CD14-positive monocyte (primary cell): ENCODE measurements at regions not wholly inside any gene's neighbourhood (a gene's known extent, or its start where the extent isn't known, plus 50 kb on each side); places are given as distances from the start of the nearest gene placed in this dataset.

ENCODE experiments used
- DNase-seq, 3 donors: peaks; one replicate each; pipeline ENCODE4 v3.0.0-alpha.2; 2011 to 2022
- H2AFZ ChIP-seq: 2 replicates; pipeline ENCODE4 v1.6.0; 2012; ENCODE audit warnings: mild to moderate bottlenecking, low read depth, low read length, inconsistent platforms; ENCODE audit not compliant: insufficient read depth, poor library complexity, severe bottlenecking
- H3K27ac ChIP-seq, 2 donors: 1 replicate in 1 of 2; 2 replicates in 1 of 2; pipeline ENCODE4 v1.5.1; 2012 to 2013; ENCODE audit warnings: low read length in 2 of 2, control low read depth in 1 of 2, inconsistent platforms in 1 of 2, low read depth in 1 of 2, mild to moderate bottlenecking in 1 of 2
- H3K27me3 ChIP-seq, 2 donors: one replicate each; pipeline versions ENCODE4 v1.6.0 to v1.6.1; 2011 to 2013; ENCODE audit warnings: low read length in 2 of 2; ENCODE audit not compliant: control insufficient read depth in 2 of 2, insufficient read depth in 2 of 2
- H3K36me3 ChIP-seq, 2 donors: replicated peaks in 1 of 2; 1 replicate in 1 of 2; 2 replicates in 1 of 2; pipeline versions ENCODE4 v1.5.1 to v1.6.1; 2012 to 2013; ENCODE audit warnings: low read length in 2 of 2, control low read depth in 1 of 2, inconsistent platforms in 1 of 2, mild to moderate bottlenecking in 1 of 2; ENCODE audit not compliant: insufficient read depth in 2 of 2, control insufficient read depth in 1 of 2
- H3K4me1 ChIP-seq, 2 donors: 1 replicate in 1 of 2; 2 replicates in 1 of 2; pipeline versions ENCODE4 v1.5.1 to v1.6.1; 2012 to 2013; ENCODE audit warnings: low read length in 2 of 2, control low read depth in 1 of 2, inconsistent platforms in 1 of 2, mild to moderate bottlenecking in 1 of 2, moderate library complexity in 1 of 2; ENCODE audit not compliant: insufficient read depth in 2 of 2, control insufficient read depth in 1 of 2
- H3K4me2 ChIP-seq: replicated peaks from 2 replicates; pipeline ENCODE3; 2012; ENCODE audit warnings: low read length, moderate library complexity, mild to moderate bottlenecking; ENCODE audit not compliant: poor library complexity, severe bottlenecking; ENCODE audit errors: extremely low read depth
- H3K4me3 ChIP-seq, 3 experiments: fragments of 200-600 bp in 1 of 3; sonication (generic) in 1 of 3; replicated peaks in 1 of 3; 1 replicate in 2 of 3; 2 replicates in 1 of 3; pipeline ENCODE4 v1.5.1; 2011 to 2013; ENCODE audit warnings: low read length in 3 of 3, mild to moderate bottlenecking in 3 of 3, control low read depth in 2 of 3, low read depth in 2 of 3, inconsistent platforms in 1 of 3, moderate library complexity in 1 of 3
- H3K79me2 ChIP-seq: 2 replicates; pipeline ENCODE4 v1.6.0; 2012; ENCODE audit warnings: mild to moderate bottlenecking, control low read depth, inconsistent platforms, low read length, moderate library complexity; ENCODE audit not compliant: insufficient read depth
- H3K9ac ChIP-seq: 2 replicates; pipeline ENCODE4 v1.6.0; 2017; ENCODE audit warnings: low read length, mild to moderate bottlenecking; ENCODE audit not compliant: insufficient read depth, poor library complexity, severe bottlenecking
- H3K9me3 ChIP-seq, 2 donors: replicated peaks in 1 of 2; 1 replicate in 1 of 2; 2 replicates in 1 of 2; pipeline versions ENCODE4 v1.5.1 to v1.6.1; 2012 to 2013; ENCODE audit warnings: low read length in 2 of 2, control low read depth in 1 of 2; ENCODE audit not compliant: control insufficient read depth in 1 of 2, insufficient read depth in 1 of 2
- H4K20me1 ChIP-seq: 2 replicates; pipeline ENCODE4 v1.6.0; 2012; ENCODE audit warnings: mild to moderate bottlenecking, low read length, control low read depth, moderate library complexity; ENCODE audit not compliant: insufficient read depth
- H3K27ac Mint-ChIP-seq, 7 donors: one replicate each; pipeline ENCODE4 v1.8.0; 2020; ENCODE audit warnings: mild to moderate bottlenecking in 7 of 7, mixed read lengths in 7 of 7, moderate library complexity in 6 of 7, inconsistent platforms in 2 of 7
- H3K27me3 Mint-ChIP-seq, 3 donors: one replicate each; pipeline ENCODE4 v1.8.0; 2021 to 2022; ENCODE audit warnings: low read depth in 3 of 3, mild to moderate bottlenecking in 3 of 3, mixed read lengths in 3 of 3, moderate library complexity in 3 of 3, inconsistent platforms in 1 of 3
- H3K36me3 Mint-ChIP-seq, 2 donors: one replicate each; pipeline ENCODE4 v1.8.0; 2020; ENCODE audit warnings: mixed read lengths in 2 of 2, inconsistent platforms in 1 of 2, mild to moderate bottlenecking in 1 of 2
- H3K4me1 Mint-ChIP-seq: one replicate; pipeline ENCODE4 v1.8.0; 2020; ENCODE audit warnings: mild to moderate bottlenecking, mixed read lengths
- H3K4me3 Mint-ChIP-seq, 2 donors: one replicate each; pipeline ENCODE4 v1.8.0; 2020; ENCODE audit warnings: mild to moderate bottlenecking in 2 of 2, mixed read lengths in 2 of 2, moderate library complexity in 1 of 2
- H3K9me3 Mint-ChIP-seq, 7 donors: one replicate each; pipeline ENCODE4 v1.8.0; 2020 to 2022; ENCODE audit warnings: mixed read lengths in 7 of 7, mild to moderate bottlenecking in 6 of 7, moderate library complexity in 6 of 7, inconsistent platforms in 2 of 7
- CTCF ChIP-seq: fragments of 200-600 bp; IDR thresholded peaks from one replicate; pipeline ENCODE4 v1.8.0; 2022; ENCODE audit warnings: antibody characterized with exemption, mild to moderate bottlenecking
- WGBS: methylation state at CpG from one replicate; pipeline ENCODE4 v1.1.5; 2013; ENCODE audit warnings: missing lambda C conversion rate; ENCODE audit not compliant: insufficient coverage; 5-methylcytosine and 5-hydroxymethylcytosine counted together
- intact Hi-C, 2 donors: fragments of 100-400 bp; cut with micrococcal nuclease; formaldehyde crosslinking; loops; one replicate each; pipeline versions ENCODE4 v1.15.0 to v1.15.1; 2023

GRCh38 chr15:95842576-95842975, 487.9 kb upstream of the NR2F2 start:
- no peak for DNase-seq
- H3K9me3 Mint-ChIP-seq: peaks cover 0 to 6% (median 3%) of the 10 kb centered on the region in 7 donors
- intact Hi-C loops: no loop called here
- Histone ChIP-seq H4K20me1 (no peaks in the 10 kb centered on the region), H3K36me3 (no peaks in the 10 kb centered on the region), H3K4me1 (no peaks in the 10 kb centered on the region), H3K79me2 (no peaks in the 10 kb centered on the region), H3K27ac (no peak overlapping the region), H3K9me3 (no peaks in the 10 kb centered on the region), H3K9ac (no peak overlapping the region), H3K4me3 (no peak overlapping the region), H2AFZ (no peak overlapping the region), H3K4me2 (no peak overlapping the region), H3K27me3 (no peaks in the 10 kb centered on the region)
- no peak overlapping the region for H3K4me3 Mint-ChIP-seq
- no peaks in the 10 kb centered on the region for H3K36me3 Mint-ChIP-seq
- H3K27ac Mint-ChIP-seq: no peak overlapping the region
- no peaks in the 10 kb centered on the region for H3K4me1 Mint-ChIP-seq
- TF ChIP-seq CTCF: no peak
- no peaks in the 10 kb centered on the region for H3K27me3 Mint-ChIP-seq
- WGBS: 100% methylated on average over 1 of the region's 6 CpGs

- Histone ChIP-seq H3K27ac (no peak overlapping the region), H2AFZ (no peak overlapping the region), H3K27me3 (no peaks in the 10 kb centered on the region), H3K36me3 (no peaks in the 10 kb centered on the region), H3K9me3 (no peaks in the 10 kb centered on the region), H3K4me1 (no peaks in the 10 kb centered on the region), H3K9ac (no peak overlapping the region), H4K20me1 (no peaks in the 10 kb centered on the region), H3K79me2 (no peaks in the 10 kb centered on the region), H3K4me3 (no peak overlapping the region), H3K4me2 (no peak overlapping the region)
- no peak overlapping the region for H3K4me3 Mint-ChIP-seq
- no peak for DNase-seq
- H3K9me3 Mint-ChIP-seq: peaks cover 0 to 6% (median 4%) of the 10 kb centered on the region in 7 donors
- 89% methylated on average over 3 of the region's 5 CpGs for WGBS
- no peaks in the 10 kb centered on the region for H3K4me1 Mint-ChIP-seq
- H3K36me3 Mint-ChIP-seq: no peaks in the 10 kb centered on the region
- no peaks in the 10 kb centered on the region for H3K27me3 Mint-ChIP-seq
- TF ChIP-seq CTCF: no peak
- no peak overlapping the region for H3K27ac Mint-ChIP-seq
- intact Hi-C loops: no loop called here
These were observed 487.1 kb upstream of the NR2F2 start for GRCh38 chr15:95843241-95843910.
